Esophagus squamous epithelium (tissue), 5 donors: ENCODE measurements at regions not wholly inside any gene's neighbourhood (a gene's known extent, or its start where the extent isn't known, plus 50 kb on each side); places are given as distances from the start of the nearest gene placed in this dataset.

Experiments used
- DNase-seq: peaks from one replicate; lab custom pipeline; 2025; lab: John Stamatoyannopoulos, UW
- H3K27ac ChIP-seq, 4 donors: fragments of 200-600 bp; sonication (generic); one replicate each; pipeline ENCODE4 v1.5.1; 2016 to 2019; ENCODE audit warnings: mild to moderate bottlenecking in 1 of 4
- H3K27me3 ChIP-seq, 4 donors: fragments of 200-600 bp; sonication (generic); 1 replicate in 3 of 4; 2 replicates in 1 of 4; pipeline versions ENCODE4 v1.5.1 to v1.6.0; 2017 to 2021; ENCODE audit warnings: antibody characterized with exemption in 1 of 4
- H3K36me3 ChIP-seq, 3 donors: fragments of 200-600 bp; sonication (generic); one replicate each; pipeline ENCODE4 v1.5.1; 2016 to 2019
- H3K4me1 ChIP-seq, 3 donors: fragments of 200-600 bp; sonication (generic); one replicate each; pipeline ENCODE4 v1.5.1; 2017 to 2019
- H3K4me3 ChIP-seq, 4 donors: fragments of 200-600 bp; sonication (generic); 1 replicate in 3 of 4; 2 replicates in 1 of 4; pipeline ENCODE4 v1.5.1; 2016 to 2019; ENCODE audit warnings: mild to moderate bottlenecking in 2 of 4, moderate library complexity in 1 of 4
- H3K9me3 ChIP-seq, 3 donors: fragments of 200-600 bp; sonication (generic); one replicate each; pipeline ENCODE4 v1.5.1; 2016 to 2019
- CTCF ChIP-seq, 6 experiments: fragments of 450-650 bp in 4 of 6; fragments of 200-600 bp in 2 of 6; sonication (generic) in 2 of 6; IDR thresholded peaks; one replicate each; pipeline ENCODE4 v1.5.1; 2016 to 2019; ENCODE audit warnings: antibody characterized with exemption in 6 of 6, mild to moderate bottlenecking in 4 of 6, moderate library complexity in 4 of 6
- POLR2A ChIP-seq, 4 donors: fragments of 450-650 bp; IDR thresholded peaks; one replicate each; pipeline ENCODE4 v1.6.1; 2017; ENCODE audit warnings: antibody characterized with exemption in 4 of 4, mild to moderate bottlenecking in 4 of 4, moderate library complexity in 3 of 4
- WGBS, 2 donors: methylation state at CpG; one replicate each; pipeline ENCODE4 v1.1.5; 2018; 5-methylcytosine and 5-hydroxymethylcytosine counted together
- intact Hi-C: fragments of 100-400 bp; cut with DNase I; formaldehyde crosslinking; loops from one replicate; pipeline ENCODE4 v1.15.0; 2022
- donor health status: DM: yes; HTN: yes; CAD: no.

- intact Hi-C loops: no loop called here
- H3K9me3 ChIP-seq: no peaks in the 10 kb centered on the region
- no peaks in the 10 kb centered on the region for H3K36me3 ChIP-seq
- no peak for DNase-seq
- no peak overlapping the region for H3K27ac ChIP-seq
- H3K4me3 ChIP-seq: no peak overlapping the region
- WGBS, 2 donors: 94 to 95% methylated on average over 4 of the region's 4 CpGs
- H3K27me3 ChIP-seq: no peaks in the 10 kb centered on the region
- no peaks in the 10 kb centered on the region for H3K4me1 ChIP-seq
- TF ChIP-seq POLR2A (IDR thresholded peaks at IDR 0.05) (no peak), CTCF (IDR thresholded peaks at IDR 0.05) (no peak)
These were observed 298.0 kb upstream of the PIK3R1 start for GRCh38 chr5:67917561-67917960.

GRCh38 chr5:67910546-67910945 lies 305.0 kb upstream of the PIK3R1 start:
- 76 to 81% methylated on average over 4 of the region's 4 CpGs for WGBS, 2 donors
- H3K27me3 ChIP-seq: no peaks in the 10 kb centered on the region
- H3K27ac ChIP-seq: no peak overlapping the region
- intact Hi-C loops: no loop called here
- TF ChIP-seq CTCF (IDR thresholded peaks at IDR 0.05) (no peak), POLR2A (IDR thresholded peaks at IDR 0.05) (no peak)
- H3K4me3 ChIP-seq: no peak overlapping the region
- no peaks in the 10 kb centered on the region for H3K36me3 ChIP-seq
- no peaks in the 10 kb centered on the region for H3K4me1 ChIP-seq
- DNase-seq: no peak
- H3K9me3 ChIP-seq: no peaks in the 10 kb centered on the region

- intact Hi-C loops: no loop called here
- Histone ChIP-seq H3K36me3 (no peaks in the 10 kb centered on the region), H3K9me3 (no peaks in the 10 kb centered on the region), H3K27ac (no peak overlapping the region), H3K4me1 (no peaks in the 10 kb centered on the region), H3K4me3 (no peak overlapping the region), H3K27me3 (no peaks in the 10 kb centered on the region)
- no peak for DNase-seq
- TF ChIP-seq POLR2A (IDR thresholded peaks at IDR 0.05) (no peak), CTCF (IDR thresholded peaks at IDR 0.05) (no peak)
- 57 to 76% methylated on average over 6 of the region's 6 CpGs for WGBS, 2 donors
These were observed 307.3 kb upstream of the PIK3R1 start for GRCh38 chr5:67908126-67908765.

- Histone ChIP-seq H3K27ac (no peak overlapping the region), H3K9me3 (no peaks in the 10 kb centered on the region), H3K4me3 (no peak overlapping the region), H3K36me3 (no peaks in the 10 kb centered on the region), H3K27me3 (no peaks in the 10 kb centered on the region), H3K4me1 (no peaks in the 10 kb centered on the region)
- DNase-seq: no peak
- 83 to 89% methylated on average over 2 of the region's 2 CpGs for WGBS, 2 donors
- intact Hi-C loops: no loop called here
- TF ChIP-seq CTCF (IDR thresholded peaks at IDR 0.05): no peak
- TF ChIP-seq POLR2A (IDR thresholded peaks at IDR 0.05): no peak
These were observed 311.2 kb upstream of the PIK3R1 start for GRCh38 chr5:67904366-67904765.

- Histone ChIP-seq H3K4me3 (no peak overlapping the region), H3K4me1 (no peaks in the 10 kb centered on the region), H3K27me3 (no peaks in the 10 kb centered on the region), H3K9me3 (no peaks in the 10 kb centered on the region), H3K27ac (no peak overlapping the region), H3K36me3 (no peaks in the 10 kb centered on the region)
- 76 to 83% methylated on average over 2 of the region's 2 CpGs for WGBS, 2 donors
- TF ChIP-seq CTCF (IDR thresholded peaks at IDR 0.05): no peak
- TF ChIP-seq POLR2A (IDR thresholded peaks at IDR 0.05): no peak
- DNase-seq: no peak
- intact Hi-C loops: no loop called here
These were observed 311.9 kb upstream of the PIK3R1 start for GRCh38 chr5:67903656-67904055.
